ENCODE measurements at regions not wholly inside any gene's neighbourhood (a gene's known extent, or its start where the extent isn't known, plus 50 kb on each side); places are given as distances from the start of the nearest gene placed in this dataset.

DNA sequence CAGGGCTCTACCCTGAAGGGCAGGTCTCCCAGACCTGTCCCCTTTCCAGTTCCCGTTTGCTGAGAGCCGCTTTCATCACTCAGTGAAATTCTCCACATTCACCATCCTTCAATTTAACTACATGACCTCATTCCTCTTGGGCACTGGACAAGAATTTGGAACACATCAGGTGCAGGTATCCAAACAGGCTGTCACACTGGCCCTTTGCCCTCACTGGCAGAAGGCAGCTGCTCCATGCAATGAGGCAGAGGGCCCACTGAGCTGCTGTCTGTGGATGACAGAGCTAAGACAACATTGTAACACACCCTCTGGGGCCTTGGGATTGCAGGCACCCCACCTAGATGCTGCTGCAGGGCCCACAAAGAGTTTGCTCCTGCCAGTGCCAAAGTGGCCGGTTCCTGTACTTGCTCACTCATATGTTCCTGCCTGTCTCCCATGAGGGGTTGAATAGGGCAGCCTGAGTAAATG lies 55.1 kb downstream of the ACTL7B start:
- H3K4me1 ChIP-seq (ENCODE audit: insufficient read depth, low read length, poor library complexity, severe bottlenecking), result no peaks in the 10 kb centered on the region
- no peaks in the 10 kb centered on the region for H3K36me3 ChIP-seq (ENCODE audit: insufficient read depth, low read length)
- no peaks in the 10 kb centered on the region for H3K9me3 ChIP-seq (ENCODE audit: insufficient read depth, low read depth, low read length)
- H3K4me3 ChIP-seq (ENCODE audit: low read length, poor library complexity, severe bottlenecking), result no peak overlapping the region
- no peaks in the 10 kb centered on the region for H3K79me2 ChIP-seq (ENCODE audit: insufficient read depth, low read length)
- H3F3A ChIP-seq (ENCODE audit: low read depth), result no peaks in the 10 kb centered on the region
- H3K9me2 ChIP-seq (replicated peaks; ENCODE audit: low read depth, low read length), result no peaks in the 10 kb centered on the region
- no peak overlapping the region for H3K9ac ChIP-seq (ENCODE audit: low read depth, low read length, poor library complexity, severe bottlenecking)
- TF ChIP-seq, protein P1, sequence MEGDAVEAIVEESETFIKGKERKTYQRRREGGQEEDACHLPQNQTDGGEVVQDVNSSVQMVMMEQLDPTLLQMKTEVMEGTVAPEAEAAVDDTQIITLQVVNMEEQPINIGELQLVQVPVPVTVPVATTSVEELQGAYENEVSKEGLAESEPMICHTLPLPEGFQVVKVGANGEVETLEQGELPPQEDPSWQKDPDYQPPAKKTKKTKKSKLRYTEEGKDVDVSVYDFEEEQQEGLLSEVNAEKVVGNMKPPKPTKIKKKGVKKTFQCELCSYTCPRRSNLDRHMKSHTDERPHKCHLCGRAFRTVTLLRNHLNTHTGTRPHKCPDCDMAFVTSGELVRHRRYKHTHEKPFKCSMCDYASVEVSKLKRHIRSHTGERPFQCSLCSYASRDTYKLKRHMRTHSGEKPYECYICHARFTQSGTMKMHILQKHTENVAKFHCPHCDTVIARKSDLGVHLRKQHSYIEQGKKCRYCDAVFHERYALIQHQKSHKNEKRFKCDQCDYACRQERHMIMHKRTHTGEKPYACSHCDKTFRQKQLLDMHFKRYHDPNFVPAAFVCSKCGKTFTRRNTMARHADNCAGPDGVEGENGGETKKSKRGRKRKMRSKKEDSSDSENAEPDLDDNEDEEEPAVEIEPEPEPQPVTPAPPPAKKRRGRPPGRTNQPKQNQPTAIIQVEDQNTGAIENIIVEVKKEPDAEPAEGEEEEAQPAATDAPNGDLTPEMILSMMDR (conservative IDR thresholded peaks at IDR 0.05; ENCODE audit: low read length), result no peak
- TF ChIP-seq EZH2phosphoT487 (IDR thresholded peaks at IDR 0.05; ENCODE audit: borderline replicate concordance), result no peak
- H4K20me1 ChIP-seq (ENCODE audit: insufficient read depth, low read length, poor library complexity, severe bottlenecking), result no peaks in the 10 kb centered on the region
- H2AFZ ChIP-seq (ENCODE audit: low read length), result no peak overlapping the region
- H3K4me2 ChIP-seq (ENCODE audit: low read depth, low read length, poor library complexity, severe bottlenecking), result no peak overlapping the region
- no peaks in the 10 kb centered on the region for H3K27me3 ChIP-seq (ENCODE audit: insufficient read depth, low read length, poor library complexity, severe bottlenecking)

DNA sequence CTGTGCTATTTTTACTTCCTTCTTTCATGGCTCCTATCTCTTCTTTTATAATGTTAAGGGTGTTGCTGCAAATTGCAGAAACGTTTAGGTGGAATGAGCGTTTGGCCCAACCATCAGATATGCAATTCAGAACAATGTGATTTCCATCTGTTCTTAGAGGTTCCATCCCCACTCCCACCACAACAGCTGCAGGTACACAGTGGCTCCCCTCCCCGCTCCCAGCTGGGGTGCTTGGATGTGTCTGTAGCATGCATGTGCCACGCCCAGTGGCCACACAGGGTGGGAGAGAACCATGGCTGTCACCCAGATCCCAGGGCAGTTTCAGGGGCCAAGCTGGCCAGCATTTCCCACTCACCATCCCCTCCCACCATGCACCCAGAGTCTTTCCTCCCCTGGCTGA lies 62.2 kb downstream of the ACTL7B start:
- H3K4me3 ChIP-seq (ENCODE audit: low read length, poor library complexity, severe bottlenecking), result no peak overlapping the region
- H3K4me1 ChIP-seq (ENCODE audit: insufficient read depth, low read length, poor library complexity, severe bottlenecking), result no peaks in the 10 kb centered on the region
- no peaks in the 10 kb centered on the region for H3K27me3 ChIP-seq (ENCODE audit: insufficient read depth, low read length, poor library complexity, severe bottlenecking)
- H3K79me2 ChIP-seq (ENCODE audit: insufficient read depth, low read length), result no peaks in the 10 kb centered on the region
- H4K20me1 ChIP-seq (ENCODE audit: insufficient read depth, low read length, poor library complexity, severe bottlenecking), result no peaks in the 10 kb centered on the region
- H3K9me3 ChIP-seq (ENCODE audit: insufficient read depth, low read depth, low read length), result no peaks in the 10 kb centered on the region
- H3K9me2 ChIP-seq (replicated peaks; ENCODE audit: low read depth, low read length), result no peaks in the 10 kb centered on the region
- no peak for TF ChIP-seq EZH2phosphoT487 (IDR thresholded peaks at IDR 0.05; ENCODE audit: borderline replicate concordance)
- TF ChIP-seq, protein P1 (conservative IDR thresholded peaks at IDR 0.05; ENCODE audit: low read length), result no peak
- no peaks in the 10 kb centered on the region for H3F3A ChIP-seq (ENCODE audit: low read depth)
- H3K36me3 ChIP-seq (ENCODE audit: insufficient read depth, low read length), result no peaks in the 10 kb centered on the region
- H2AFZ ChIP-seq (ENCODE audit: low read length), result no peak overlapping the region
- no peak overlapping the region for H3K9ac ChIP-seq (ENCODE audit: low read depth, low read length, poor library complexity, severe bottlenecking)
- no peak overlapping the region for H3K4me2 ChIP-seq (ENCODE audit: low read depth, low read length, poor library complexity, severe bottlenecking)

DNA sequence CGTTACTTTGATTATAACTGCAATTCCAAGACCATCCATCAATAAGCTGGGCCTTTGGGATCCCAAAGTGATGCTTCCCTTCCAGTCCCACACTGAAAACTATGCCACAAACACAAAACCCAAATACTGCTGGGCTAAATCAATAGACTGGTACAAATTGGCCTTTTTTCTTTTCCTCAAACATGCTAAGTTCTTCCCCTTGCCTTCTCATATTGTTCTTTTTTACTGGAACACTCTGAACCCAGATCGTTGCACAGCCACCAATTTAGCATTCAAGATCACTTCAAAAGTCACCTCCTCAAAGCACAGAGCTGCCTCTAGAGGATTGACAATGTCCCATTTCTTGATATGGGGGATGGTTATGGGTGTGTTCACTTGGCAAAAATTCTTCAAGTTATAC lies 66.0 kb downstream of the ACTL7B start:
- H3K79me2 ChIP-seq (ENCODE audit: insufficient read depth, low read length), result no peaks in the 10 kb centered on the region
- no peak overlapping the region for H2AFZ ChIP-seq (ENCODE audit: low read length)
- no peaks in the 10 kb centered on the region for H3K36me3 ChIP-seq (ENCODE audit: insufficient read depth, low read length)
- no peaks in the 10 kb centered on the region for H3K9me3 ChIP-seq (ENCODE audit: insufficient read depth, low read depth, low read length)
- no peak overlapping the region for H3K4me3 ChIP-seq (ENCODE audit: low read length, poor library complexity, severe bottlenecking)
- no peaks in the 10 kb centered on the region for H3F3A ChIP-seq (ENCODE audit: low read depth)
- no peak overlapping the region for H3K9ac ChIP-seq (ENCODE audit: low read depth, low read length, poor library complexity, severe bottlenecking)
- H3K9me2 ChIP-seq (replicated peaks; ENCODE audit: low read depth, low read length), result no peaks in the 10 kb centered on the region
- H3K4me2 ChIP-seq (ENCODE audit: low read depth, low read length, poor library complexity, severe bottlenecking), result no peak overlapping the region
- H3K27me3 ChIP-seq (ENCODE audit: insufficient read depth, low read length, poor library complexity, severe bottlenecking), result no peaks in the 10 kb centered on the region
- no peaks in the 10 kb centered on the region for H4K20me1 ChIP-seq (ENCODE audit: insufficient read depth, low read length, poor library complexity, severe bottlenecking)
- TF ChIP-seq, protein P1 (conservative IDR thresholded peaks at IDR 0.05; ENCODE audit: low read length), result no peak
- TF ChIP-seq EZH2phosphoT487 (IDR thresholded peaks at IDR 0.05; ENCODE audit: borderline replicate concordance), result no peak
- no peaks in the 10 kb centered on the region for H3K4me1 ChIP-seq (ENCODE audit: insufficient read depth, low read length, poor library complexity, severe bottlenecking)

Measured in Loucy (cell line).